Stimulated activated CD8-positive, alpha-beta memory T cell treated with anti-CD3 and anti-CD28 coated beads, Interleukin-4, amount 100 ng/mL, for 1 hour (primary cell): ENCODE measurements at regions not wholly inside any gene's neighbourhood (a gene's known extent, or its start where the extent isn't known, plus 50 kb on each side); places are given as distances from the start of the nearest gene placed in this dataset.

Experiments used
- DNase-seq, 2 donors: peaks; one replicate each; pipeline ENCODE4 v3.0.0-alpha.2; 2020; ENCODE audit warnings: low read depth in 2 of 2, low spot score in 1 of 2

GRCh38 chrX:69231903-69232302, 66.7 kb upstream of the PJA1 start:
- DNase-seq: no peak

GRCh38 chrX:69229436-69229835, 64.2 kb upstream of the PJA1 start:
- DNase-seq: no peak

GRCh38 chrX:69228732-69229131, 63.5 kb upstream of the PJA1 start:
- no peak for DNase-seq

GRCh38 chrX:69226459-69227158, 61.4 kb upstream of the PJA1 start:
- no peak for DNase-seq

GRCh38 chrX:69222103-69223090, 57.1 kb upstream of the PJA1 start:
- peak; percentile 34 to 49 for DNase-seq

GRCh38 chrX:69221239-69222102, 56.2 kb upstream of the PJA1 start:
- no peak for DNase-seq

GRCh38 chrX:69218407-69218997, 53.2 kb upstream of the PJA1 start:
- DNase-seq: no peak

GRCh38 chrX:69216911-69217310, 51.7 kb upstream of the PJA1 start:
- DNase-seq: no peak

GRCh38 chrX:69216446-69216845, 51.2 kb upstream of the PJA1 start:
- DNase-seq: no peak

- DNase-seq: no peak
These were observed 50.1 kb upstream of the PJA1 start for GRCh38 chrX:69215161-69215875.
